A673 (cell line): ENCODE measurements at regions not wholly inside any gene's neighbourhood (a gene's known extent, or its start where the extent isn't known, plus 50 kb on each side); places are given as distances from the start of the nearest gene placed in this dataset.

Experiments
- BruUV-seq: library from RNA; stranded (reverse); fragments of 400-500 nt; replicated peaks from 2 replicates; lab custom pipeline; 2021; lab: Mats Ljungman, UMichigan
- CTCF ChIA-PET: fragments of 300-600 bp; sonication (Branson Sonifier 250); formaldehyde crosslinking; loops from one replicate; lab custom pipeline; 2022; ENCODE audit warnings: antibody characterized with exemption; lab: Charles Lee
- POLR2A ChIA-PET: fragments of 300-600 bp; sonication (Branson Sonifier 250); formaldehyde crosslinking; loops from one replicate; lab custom pipeline; 2022; ENCODE audit warnings: antibody characterized with exemption; ENCODE audit not compliant: low non-redundant PET; lab: Charles Lee
- DNase-seq: peaks from one replicate; pipeline ENCODE4 v3.0.0-alpha.2; 2015; ENCODE audit warnings: low spot score
- H3K27ac ChIP-seq: fragments of 200-600 bp; sonication (generic); 2 replicates; pipeline ENCODE4 v1.5.1; 2016; ENCODE audit warnings: mixed run types, low read depth, mild to moderate bottlenecking, mixed read lengths, antibody characterized with exemption, low read length; ENCODE audit not compliant: poor library complexity, severe bottlenecking
- H3K27me3 ChIP-seq: fragments of 200-600 bp; sonication (generic); replicated peaks from 2 replicates; pipeline ENCODE4 v1.6.1; 2017; ENCODE audit warnings: mixed run types, low read depth, mild to moderate bottlenecking, mixed read lengths, antibody characterized with exemption, low read length; ENCODE audit not compliant: insufficient read depth, poor library complexity
- H3K36me3 ChIP-seq: fragments of 200-600 bp; sonication (generic); 2 replicates; pipeline ENCODE4 v1.6.1; 2016; ENCODE audit warnings: mixed run types, mild to moderate bottlenecking, mixed read lengths, antibody characterized with exemption, low read length; ENCODE audit not compliant: insufficient read depth, poor library complexity, severe bottlenecking
- H3K4me1 ChIP-seq: fragments of 200-600 bp; sonication (generic); 2 replicates; pipeline ENCODE4 v1.6.1; 2017; ENCODE audit warnings: mixed run types, mild to moderate bottlenecking, mixed read lengths, antibody characterized with exemption, low read length; ENCODE audit not compliant: insufficient read depth, poor library complexity, severe bottlenecking
- H3K4me3 ChIP-seq: fragments of 200-600 bp; sonication (generic); 2 replicates; pipeline ENCODE4 v1.5.1; 2016; ENCODE audit warnings: low read depth, mixed run types, mild to moderate bottlenecking, mixed read lengths, low read length; ENCODE audit not compliant: poor library complexity, severe bottlenecking
- H3K9me3 ChIP-seq: fragments of 200-600 bp; sonication (generic); 2 replicates; pipeline ENCODE4 v1.6.1; 2016; ENCODE audit warnings: mixed run types, low read depth, mild to moderate bottlenecking, mixed read lengths, antibody characterized with exemption, low read length; ENCODE audit not compliant: poor library complexity, severe bottlenecking
- EZH2 ChIP-seq: fragments of 200-600 bp; sonication (generic); IDR thresholded peaks from 2 replicates; pipeline ENCODE4 v1.6.1; 2017; ENCODE audit warnings: borderline replicate concordance, low read depth, mild to moderate bottlenecking, mixed read lengths, antibody characterized with exemption, low read length; ENCODE audit not compliant: poor library complexity, severe bottlenecking
- intact Hi-C: fragments of 100-400 bp; cut with micrococcal nuclease; formaldehyde crosslinking; loops from one replicate; pipeline ENCODE4 v1.10.0; 2022; ENCODE audit not compliant: unreplicated experiment
- TF ChIP-seq, protein P1 (sequence below): fragments of 300-800, 200-600 bp; sonication (generic); conservative IDR thresholded peaks from 2 replicates; pipeline ENCODE4 v1.5.1; 2017; ENCODE audit warnings: low read depth, mild to moderate bottlenecking, antibody characterized with exemption, low read length, moderate library complexity, mixed read lengths

DNA sequence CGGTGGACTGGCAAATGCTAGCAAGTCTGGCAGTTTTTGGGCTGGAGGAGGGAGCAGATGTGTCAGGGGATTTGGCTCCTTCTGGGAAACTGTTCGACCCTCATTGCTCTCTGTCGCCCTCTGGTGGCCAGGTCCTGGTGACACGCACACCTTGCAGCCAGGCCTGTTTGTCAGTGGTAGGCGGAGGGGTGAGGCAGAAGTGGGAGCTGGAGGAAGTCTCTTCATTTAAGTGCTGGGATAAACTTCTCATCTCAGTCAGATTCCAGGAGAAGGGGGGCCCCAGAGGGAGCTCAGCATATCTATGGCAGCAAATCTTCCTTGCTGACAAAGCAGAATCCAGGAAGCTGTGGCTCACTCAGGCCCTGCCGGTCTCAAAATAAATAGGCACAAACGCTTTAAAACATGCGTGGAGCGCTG lies 326.5 kb downstream of the ZSWIM6 start:
- CTCF ChIA-PET = interaction anchor here (0.6 to 1.3 kb wide), 5 partner anchors 16 to 485 kb away, joined by 3 to 4 read pairs (median 3); no protein-coding TSS in a partner anchor
- TF ChIP-seq EZH2 = no peak
- TF ChIP-seq, protein P1, sequence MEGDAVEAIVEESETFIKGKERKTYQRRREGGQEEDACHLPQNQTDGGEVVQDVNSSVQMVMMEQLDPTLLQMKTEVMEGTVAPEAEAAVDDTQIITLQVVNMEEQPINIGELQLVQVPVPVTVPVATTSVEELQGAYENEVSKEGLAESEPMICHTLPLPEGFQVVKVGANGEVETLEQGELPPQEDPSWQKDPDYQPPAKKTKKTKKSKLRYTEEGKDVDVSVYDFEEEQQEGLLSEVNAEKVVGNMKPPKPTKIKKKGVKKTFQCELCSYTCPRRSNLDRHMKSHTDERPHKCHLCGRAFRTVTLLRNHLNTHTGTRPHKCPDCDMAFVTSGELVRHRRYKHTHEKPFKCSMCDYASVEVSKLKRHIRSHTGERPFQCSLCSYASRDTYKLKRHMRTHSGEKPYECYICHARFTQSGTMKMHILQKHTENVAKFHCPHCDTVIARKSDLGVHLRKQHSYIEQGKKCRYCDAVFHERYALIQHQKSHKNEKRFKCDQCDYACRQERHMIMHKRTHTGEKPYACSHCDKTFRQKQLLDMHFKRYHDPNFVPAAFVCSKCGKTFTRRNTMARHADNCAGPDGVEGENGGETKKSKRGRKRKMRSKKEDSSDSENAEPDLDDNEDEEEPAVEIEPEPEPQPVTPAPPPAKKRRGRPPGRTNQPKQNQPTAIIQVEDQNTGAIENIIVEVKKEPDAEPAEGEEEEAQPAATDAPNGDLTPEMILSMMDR = peak; percentile 97
- POLR2A ChIA-PET = no interaction called here
- BruUV-seq = no TSS peak
- Histone ChIP-seq H3K9me3 (no peaks in the 10 kb centered on the region), H3K36me3 (no peaks in the 10 kb centered on the region), H3K27ac (no peak overlapping the region), H3K4me3 (no peak overlapping the region), H3K27me3 (no peaks in the 10 kb centered on the region), H3K4me1 (peaks cover 30% of the 10 kb centered on the region)
- intact Hi-C loops = loop anchor here (5.0 to 10.0 kb wide), 4 partner anchors 324 to 704 kb away; partner anchors contain the start of genes SMIM15 and ZSWIM6
- peak; percentile 86 for DNase-seq

DNA sequence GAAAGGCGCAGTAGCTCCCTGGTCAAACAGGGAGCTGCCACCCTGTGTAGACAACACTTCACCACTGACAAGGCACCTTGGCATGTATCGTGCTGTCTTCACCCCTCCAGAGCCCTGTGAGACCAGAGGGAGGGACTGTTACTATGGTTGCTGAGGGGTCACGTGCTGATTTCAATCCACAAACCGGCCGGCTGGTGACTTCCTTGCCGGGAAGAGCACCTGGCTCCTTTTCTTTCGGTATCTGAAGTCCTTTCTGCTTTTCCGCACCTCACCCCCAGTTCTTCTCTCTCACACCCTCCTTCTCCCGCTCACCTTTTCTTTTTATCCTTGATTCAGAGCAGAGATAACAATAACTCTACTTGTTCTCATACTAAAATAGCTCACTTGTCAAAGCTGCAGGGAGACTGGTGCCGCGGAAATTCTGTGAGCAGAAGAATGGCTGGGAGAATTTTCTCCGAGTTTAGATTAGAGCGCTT lies 327.2 kb downstream of the ZSWIM6 start:
- intact Hi-C loops = loop anchor here (5.0 to 10.0 kb wide), 4 partner anchors 324 to 704 kb away; partner anchors contain the start of genes SMIM15 and ZSWIM6
- no peaks in the 10 kb centered on the region for H3K36me3 ChIP-seq
- ChIA-PET POLR2A (no interaction called here), CTCF (interaction anchor here (0.6 to 1.3 kb wide), 6 partner anchors 16 to 1889 kb away, joined by 3 to 4 read pairs (median 3); no protein-coding TSS in a partner anchor)
- TF ChIP-seq, protein P1 = no peak
- no peak for TF ChIP-seq EZH2
- BruUV-seq = no TSS peak
- DNase-seq = no peak
- H3K4me1 ChIP-seq = peaks cover 23% of the 10 kb centered on the region
- H3K4me3 ChIP-seq = no peak overlapping the region
- H3K27ac ChIP-seq = no peak overlapping the region
- H3K27me3 ChIP-seq = no peaks in the 10 kb centered on the region
- H3K9me3 ChIP-seq = no peaks in the 10 kb centered on the region

DNA sequence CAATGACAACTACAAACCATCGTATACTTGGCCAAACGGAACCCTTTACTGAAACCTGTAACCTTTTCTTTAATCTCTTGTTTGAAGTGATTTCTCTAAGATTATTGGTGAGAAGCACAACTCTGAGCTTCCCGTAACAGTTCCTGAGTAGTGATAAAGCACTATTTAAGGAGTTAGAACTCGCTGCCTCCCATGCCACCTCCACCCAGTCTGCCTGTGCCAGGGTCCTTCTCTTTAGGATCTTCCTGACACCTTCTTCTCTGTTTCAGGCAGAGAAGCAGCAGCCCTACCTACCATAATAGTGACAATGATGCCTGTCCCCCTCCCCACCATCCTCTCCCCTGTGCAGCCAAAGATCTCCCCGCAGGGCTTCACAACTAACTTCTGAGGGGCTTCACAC lies 330.6 kb downstream of the ZSWIM6 start:
- POLR2A ChIA-PET = no interaction called here
- DNase-seq = no peak
- CTCF ChIA-PET = no interaction called here
- intact Hi-C loops = no loop called here
- no peak overlapping the region for H3K4me3 ChIP-seq
- no TSS peak for BruUV-seq
- no peaks in the 10 kb centered on the region for H3K9me3 ChIP-seq
- H3K27me3 ChIP-seq = no peaks in the 10 kb centered on the region
- peaks cover 13% of the 10 kb centered on the region for H3K4me1 ChIP-seq
- no peak for TF ChIP-seq EZH2
- TF ChIP-seq, protein P1 = no peak
- H3K27ac ChIP-seq = no peak overlapping the region
- no peaks in the 10 kb centered on the region for H3K36me3 ChIP-seq
